ENCODE measurements at regions not wholly inside any gene's neighbourhood (a gene's known extent, or its start where the extent isn't known, plus 50 kb on each side); places are given as distances from the start of the nearest gene placed in this dataset.

DNA sequence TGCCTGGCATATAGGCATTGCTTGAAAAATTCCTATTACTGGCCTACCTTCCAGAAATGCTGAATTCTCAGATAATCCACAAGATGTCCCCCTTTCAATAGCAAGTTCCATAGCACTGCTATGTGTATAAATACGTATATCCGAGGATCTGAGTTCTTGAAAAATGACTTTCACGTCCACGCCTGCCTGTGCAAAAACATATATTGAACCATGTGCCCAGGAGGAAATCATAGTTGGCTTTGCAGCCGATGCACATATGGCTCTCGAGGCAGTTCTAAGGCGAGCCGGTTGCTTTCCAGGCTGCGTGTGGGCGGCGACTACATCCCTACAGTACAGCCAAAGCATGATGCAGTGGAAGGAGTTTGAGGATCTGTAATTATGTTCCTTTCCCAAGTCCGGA is 55.4 kb upstream of the ESX1 start:
- TF ChIP-seq RAD21 (IDR thresholded peaks at IDR 0.05; ENCODE audit: low read depth) (peak; percentile 41; the same call in 1 of the 2 replicates), ZBTB7A (IDR thresholded peaks at IDR 0.05; ENCODE audit: low read depth) (no peak)

DNA sequence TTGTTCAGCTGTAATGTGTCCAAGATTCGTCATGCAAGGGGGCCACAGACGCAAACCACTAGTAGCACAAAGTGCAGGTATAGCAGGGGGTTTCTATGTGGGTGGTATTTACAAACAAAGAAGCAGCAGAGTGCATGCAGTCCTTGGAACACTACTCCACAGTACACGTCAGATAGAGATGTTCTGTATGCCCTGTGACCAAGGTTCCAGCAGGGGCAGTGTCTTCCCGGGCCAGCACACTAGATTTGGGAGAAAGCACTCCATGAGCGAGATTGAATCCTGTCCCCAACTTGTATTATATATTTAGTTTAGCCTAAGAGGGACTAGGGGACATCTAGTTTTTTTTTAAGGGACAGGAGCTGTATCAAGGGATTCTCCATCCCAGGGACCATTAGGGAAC is 54.4 kb upstream of the ESX1 start:
- TF ChIP-seq EGR1 (IDR thresholded peaks at IDR 0.05): no peak
- no peak for TF ChIP-seq YY1 (IDR thresholded peaks at IDR 0.05; ENCODE audit: low read depth)
- TF ChIP-seq TAF1 (IDR thresholded peaks at IDR 0.05; ENCODE audit: low read depth): no peak
- no peak for TF ChIP-seq TCF12 (IDR thresholded peaks at IDR 0.05; ENCODE audit: low read depth)
- TF ChIP-seq CEBPB (IDR thresholded peaks at IDR 0.05): no peak
- no peak for TF ChIP-seq REST (IDR thresholded peaks at IDR 0.05; ENCODE audit: low read depth)

- no peak for TF ChIP-seq TCF12 (IDR thresholded peaks at IDR 0.05; ENCODE audit: low read depth)
- no peak for TF ChIP-seq USF1 (IDR thresholded peaks at IDR 0.05)
- TF ChIP-seq MAX (IDR thresholded peaks at IDR 0.05): no peak
- no peak for TF ChIP-seq REST (IDR thresholded peaks at IDR 0.05; ENCODE audit: low read depth)
- no peak for TF ChIP-seq ZBTB7A (IDR thresholded peaks at IDR 0.05; ENCODE audit: low read depth)
- TF ChIP-seq FOXM1 (IDR thresholded peaks at IDR 0.05; ENCODE audit: borderline replicate concordance, low read depth): no peak
- no peak for TF ChIP-seq EGR1 (IDR thresholded peaks at IDR 0.05)
- TF ChIP-seq CEBPB (IDR thresholded peaks at IDR 0.05): no peak
- no peak for TF ChIP-seq CREB1 (IDR thresholded peaks at IDR 0.05; ENCODE audit: low read depth)
- no peak for TF ChIP-seq YY1 (IDR thresholded peaks at IDR 0.05; ENCODE audit: low read depth)
- no peak for TF ChIP-seq NFIC (IDR thresholded peaks at IDR 0.05)
- TF ChIP-seq RAD21 (IDR thresholded peaks at IDR 0.05; ENCODE audit: low read depth): no peak
- TF ChIP-seq TAF1 (IDR thresholded peaks at IDR 0.05; ENCODE audit: low read depth): no peak
- no peak for TF ChIP-seq TEAD4 (IDR thresholded peaks at IDR 0.05)
- no peak for TF ChIP-seq EP300 (IDR thresholded peaks at IDR 0.05; ENCODE audit: borderline replicate concordance)
These were observed 52.6 kb upstream of the ESX1 start for GRCh38 chrX:104307341-104307740.

DNA sequence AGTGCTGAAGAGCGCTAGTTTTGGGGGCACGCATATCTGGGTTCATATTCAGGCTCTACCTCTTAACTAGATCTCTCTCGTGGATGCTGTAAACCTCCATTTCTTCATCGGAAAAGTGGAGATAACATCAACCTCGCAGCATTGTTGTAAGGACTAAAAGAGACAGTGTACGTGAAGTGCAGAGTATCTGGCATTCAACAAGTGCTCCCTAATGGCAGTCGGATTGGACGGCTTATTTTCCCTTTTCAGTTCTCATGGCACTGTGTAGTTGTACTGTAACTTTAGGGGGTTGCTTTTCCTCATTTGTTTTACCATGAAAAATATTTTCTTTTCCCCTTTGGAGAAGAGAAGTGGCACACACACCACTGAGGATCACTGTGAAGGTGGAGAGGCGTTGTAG is 51.4 kb upstream of the ESX1 start:
- TF ChIP-seq MAX (IDR thresholded peaks at IDR 0.05): no peak
- no peak for TF ChIP-seq ZBTB7A (IDR thresholded peaks at IDR 0.05; ENCODE audit: low read depth)
- no peak for TF ChIP-seq TAF1 (IDR thresholded peaks at IDR 0.05; ENCODE audit: low read depth)
- no peak for TF ChIP-seq EP300 (IDR thresholded peaks at IDR 0.05; ENCODE audit: borderline replicate concordance)
- no peak for TF ChIP-seq RAD21 (IDR thresholded peaks at IDR 0.05; ENCODE audit: low read depth)
- no peak for TF ChIP-seq CREB1 (IDR thresholded peaks at IDR 0.05; ENCODE audit: low read depth)
- no peak for TF ChIP-seq EGR1 (IDR thresholded peaks at IDR 0.05)
- TF ChIP-seq NFIC (IDR thresholded peaks at IDR 0.05): no peak
- no peak for TF ChIP-seq REST (IDR thresholded peaks at IDR 0.05; ENCODE audit: low read depth)
